Amygdala (tissue), 56 donors: ENCODE measurements at regions not wholly inside any gene's neighbourhood (a gene's known extent, or its start where the extent isn't known, plus 50 kb on each side); places are given as distances from the start of the nearest gene placed in this dataset.

Experiments used
- DNase-seq, 56 donors: peaks; one replicate each; lab custom pipeline; 2025; lab: John Stamatoyannopoulos, UW

DNA sequence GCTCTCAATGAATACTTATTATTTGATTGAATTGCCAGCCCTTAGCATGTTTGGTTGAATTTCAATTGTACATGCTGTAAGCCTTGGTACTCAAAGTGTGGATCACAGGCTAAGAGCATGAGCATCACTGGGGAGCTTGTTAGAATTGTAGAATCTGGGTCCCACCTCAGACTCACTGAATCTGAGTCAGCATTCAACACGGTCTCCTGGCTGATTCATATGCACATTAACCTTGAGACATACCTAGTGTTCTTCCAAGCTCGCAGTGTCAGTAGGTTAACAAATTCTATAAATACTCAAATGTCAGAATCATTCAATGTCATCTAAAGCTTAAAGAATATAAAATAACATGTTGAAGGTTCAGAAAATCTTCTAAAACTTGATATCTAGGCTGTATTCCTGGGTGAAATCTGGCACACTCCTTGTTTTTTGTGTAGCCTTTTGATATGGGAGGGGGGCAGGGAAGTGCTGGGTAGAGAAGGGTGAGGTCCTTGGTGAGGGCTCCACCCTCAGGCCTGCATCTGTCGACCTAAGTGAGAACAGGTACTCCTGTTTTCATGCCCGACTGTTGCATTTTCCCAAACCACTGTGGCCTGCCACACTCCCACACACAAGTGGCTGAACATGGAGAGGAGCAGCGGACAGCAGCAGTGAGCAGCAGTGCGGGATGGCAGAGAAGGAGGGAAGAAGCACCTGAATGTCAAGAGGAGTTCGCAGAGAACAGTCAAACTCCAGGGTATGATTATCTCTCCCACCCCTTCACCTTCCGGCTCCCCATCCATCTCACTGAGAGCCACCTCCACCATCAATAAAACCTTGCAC lies 529.6 kb upstream of the IGFBP7 start:
- DNase-seq = no peak

DNA sequence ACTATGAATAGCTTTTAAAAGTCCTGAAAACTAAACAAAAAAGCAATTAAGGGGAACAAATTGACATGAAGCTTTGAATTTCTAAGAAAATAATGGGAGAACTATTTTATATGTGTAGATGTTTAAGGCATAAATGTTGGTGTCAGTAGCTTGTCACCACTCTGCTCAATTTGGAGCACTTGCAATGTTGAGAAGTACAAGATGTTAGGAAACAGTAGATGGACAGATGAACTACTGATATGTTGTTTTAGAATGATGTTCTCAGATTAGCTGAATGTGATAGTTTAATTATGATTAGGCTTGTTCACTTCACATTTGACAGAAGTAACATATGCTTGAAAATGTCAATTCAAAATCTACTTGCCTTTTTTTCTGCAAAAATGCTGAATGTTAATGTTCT lies 525.7 kb upstream of the IGFBP7 start:
- DNase-seq = peak in 1 of 56 donors; percentile 2

GRCh38 chr4:57633212-57633859 lies 523.2 kb upstream of the IGFBP7 start:
- DNase-seq = no peak

DNA sequence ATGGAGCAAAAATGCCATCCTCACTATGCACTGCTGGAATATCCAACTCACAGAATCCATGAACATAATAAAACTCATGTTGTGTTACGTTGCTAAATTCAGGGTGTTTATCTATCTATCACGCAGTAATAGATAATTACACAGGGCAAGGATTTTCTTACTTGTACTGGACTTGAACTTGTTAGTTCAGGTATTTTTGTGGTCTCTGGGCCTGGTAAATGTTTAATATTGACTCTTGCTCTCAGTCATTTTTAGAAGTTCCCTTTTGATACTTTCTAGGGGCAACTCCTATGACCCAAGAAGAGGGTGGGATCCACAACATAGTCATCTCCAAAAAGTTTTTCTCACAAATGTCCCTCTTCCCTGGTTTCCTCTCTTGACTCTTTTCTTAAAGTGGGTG lies 522.4 kb upstream of the IGFBP7 start:
- no peak for DNase-seq

DNA sequence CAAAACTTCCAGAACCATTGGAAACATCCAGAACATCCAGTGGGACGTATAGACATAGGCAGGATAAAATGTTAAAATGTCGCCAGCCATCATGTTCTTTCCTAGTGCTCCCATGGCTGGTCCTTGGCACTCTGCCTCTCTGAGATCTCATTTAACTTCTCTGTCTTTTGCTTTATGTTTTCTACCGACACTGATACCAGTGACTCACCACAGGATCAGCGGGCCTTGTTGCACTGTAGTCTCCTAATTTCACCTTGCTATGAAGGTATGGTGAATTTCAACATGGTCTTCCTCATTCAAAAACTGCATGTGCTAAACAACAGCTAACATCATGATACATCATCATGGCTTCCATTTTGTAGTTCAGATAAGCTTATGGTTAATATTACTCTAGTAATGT lies 521.0 kb upstream of the IGFBP7 start:
- DNase-seq = no peak

- DNase-seq = no peak
Observed at GRCh38 chr4:57628004-57628403, 517.8 kb upstream of the IGFBP7 start.

- DNase-seq = no peak
Observed at GRCh38 chr4:57614257-57614932, 504.2 kb upstream of the IGFBP7 start.

GRCh38 chr4:57612279-57612678 lies 502.1 kb upstream of the IGFBP7 start:
- DNase-seq = no peak

DNA sequence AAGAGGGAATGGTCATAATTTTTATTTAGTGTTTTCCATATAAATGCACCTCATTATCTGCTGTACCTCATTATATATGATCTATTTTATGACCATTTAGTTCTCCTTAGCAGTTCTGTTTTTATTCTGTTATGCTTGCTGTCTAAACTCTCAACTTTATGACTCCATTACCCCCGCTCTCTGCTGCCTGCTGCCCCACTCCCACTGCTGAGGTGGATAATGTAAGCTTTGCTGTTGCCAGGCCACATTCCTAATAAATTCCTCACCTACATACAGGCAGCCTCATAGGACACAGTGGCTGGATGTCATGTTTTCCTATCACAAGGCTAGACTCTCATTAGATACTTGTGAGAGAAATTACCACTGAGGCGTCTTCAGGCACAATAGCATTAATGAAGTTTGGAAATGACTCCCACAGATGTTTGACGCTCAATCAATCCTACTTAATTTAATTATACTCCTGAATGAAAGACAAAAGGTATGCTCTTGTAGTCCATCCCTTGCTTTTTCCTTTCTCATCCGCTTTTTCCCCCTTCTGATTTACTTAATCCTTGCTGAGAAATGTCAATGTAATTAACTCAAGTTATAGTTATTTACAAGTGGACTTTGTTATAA lies 497.5 kb upstream of the IGFBP7 start:
- no peak for DNase-seq

DNA sequence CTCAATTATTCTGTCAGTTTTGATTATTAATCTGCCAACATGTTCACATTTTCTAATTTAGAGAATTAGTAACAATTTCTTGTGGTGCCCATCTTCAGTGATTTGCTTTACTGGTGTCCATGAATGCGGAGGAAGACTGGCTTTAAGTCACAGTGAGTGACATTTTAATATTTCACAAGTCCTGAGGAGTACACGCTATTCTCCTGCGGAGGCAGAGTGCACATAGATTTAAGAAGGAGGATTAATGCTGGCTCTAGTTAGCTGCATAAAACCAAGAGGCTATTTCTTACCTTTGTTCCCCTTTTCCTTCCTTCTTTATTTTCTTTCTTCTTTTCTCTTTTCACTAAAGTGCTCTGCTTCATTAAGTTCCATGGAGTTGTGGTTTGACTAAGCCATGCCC lies 495.2 kb upstream of the IGFBP7 start:
- DNase-seq = no peak

DNA sequence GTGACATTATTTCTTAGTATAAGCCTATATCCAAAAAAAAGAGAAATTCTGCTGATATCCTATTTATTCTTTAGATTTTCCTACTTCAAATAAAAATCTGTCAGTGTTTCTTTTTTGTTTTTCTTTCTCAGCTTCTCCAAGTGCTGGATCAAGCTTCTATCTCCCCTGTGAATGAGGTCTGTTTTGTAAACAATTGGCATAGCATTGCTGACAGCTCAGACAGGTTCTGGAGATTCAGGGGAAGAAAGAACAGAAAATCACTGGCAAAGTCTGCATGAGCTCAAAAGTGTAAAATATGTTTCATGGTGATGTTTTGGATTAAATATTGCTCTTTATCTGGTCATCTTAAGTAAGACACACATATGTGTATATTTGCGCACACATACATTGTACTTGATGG lies 492.0 kb upstream of the IGFBP7 start:
- DNase-seq = no peak

DNA sequence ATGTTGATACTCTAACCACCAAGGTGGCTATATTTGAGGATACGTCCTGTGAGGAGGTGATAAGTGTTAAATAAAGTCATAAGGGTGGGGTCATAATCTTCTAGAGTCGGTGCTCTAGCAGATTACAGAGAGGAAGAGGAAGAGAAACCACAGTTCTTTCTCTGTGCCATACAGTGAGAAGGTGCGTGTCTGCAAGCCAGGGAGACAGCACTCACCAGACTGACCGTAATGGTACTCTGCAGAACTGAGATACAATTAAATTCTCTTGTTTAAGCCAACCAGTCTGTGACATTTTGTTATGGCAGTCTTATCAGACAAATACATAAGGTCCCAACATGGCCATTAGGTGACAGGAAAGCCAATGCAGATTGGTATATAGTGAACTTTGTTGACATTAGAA lies 480.9 kb upstream of the IGFBP7 start:
- no peak for DNase-seq

GRCh38 chr4:57588557-57588956 lies 478.4 kb upstream of the IGFBP7 start:
- no peak for DNase-seq

GRCh38 chr4:57580710-57581599 lies 470.8 kb upstream of the IGFBP7 start:
- DNase-seq = no peak

DNA sequence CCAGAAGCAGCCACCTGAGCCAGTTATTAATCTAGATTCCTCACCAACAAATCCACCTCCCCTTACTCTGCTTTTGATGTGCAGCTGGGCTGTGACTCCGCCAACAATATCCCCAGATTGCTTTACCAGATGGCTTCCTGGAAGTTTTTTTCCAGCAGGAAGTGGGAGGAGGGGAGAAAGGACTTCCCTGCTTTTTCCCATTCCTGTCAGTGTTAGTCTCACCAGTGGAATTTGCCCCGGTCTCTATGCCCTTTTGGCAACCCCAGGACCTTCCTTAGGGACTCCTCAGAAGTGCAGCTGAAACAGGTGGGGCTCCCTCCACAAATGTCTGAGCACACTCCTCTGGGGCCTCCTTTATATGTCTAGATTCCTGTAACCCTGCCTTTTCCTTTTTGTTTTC lies 465.2 kb upstream of the IGFBP7 start:
- no peak for DNase-seq

GRCh38 chr4:57554556-57555092 lies 444.4 kb upstream of the IGFBP7 start:
- no peak for DNase-seq

DNA sequence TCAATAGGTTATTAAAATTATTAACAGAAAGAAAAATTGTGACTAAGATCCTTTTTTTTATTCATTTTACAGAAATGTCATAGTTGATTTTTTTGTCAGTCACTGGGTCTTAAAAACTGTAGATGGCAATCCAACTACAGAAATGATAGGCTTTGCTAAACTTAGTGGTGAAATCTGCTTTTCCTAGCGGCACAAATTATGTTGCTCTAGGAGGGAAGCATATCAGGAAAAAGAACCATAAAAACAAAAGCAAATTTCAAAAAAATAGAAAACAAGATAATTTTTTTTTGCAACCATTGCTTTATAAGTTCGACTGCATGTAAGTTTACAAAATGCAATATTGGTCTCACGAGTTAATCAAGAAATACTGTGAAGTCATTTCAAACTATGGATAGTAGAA lies 443.5 kb upstream of the IGFBP7 start:
- no peak for DNase-seq

DNA sequence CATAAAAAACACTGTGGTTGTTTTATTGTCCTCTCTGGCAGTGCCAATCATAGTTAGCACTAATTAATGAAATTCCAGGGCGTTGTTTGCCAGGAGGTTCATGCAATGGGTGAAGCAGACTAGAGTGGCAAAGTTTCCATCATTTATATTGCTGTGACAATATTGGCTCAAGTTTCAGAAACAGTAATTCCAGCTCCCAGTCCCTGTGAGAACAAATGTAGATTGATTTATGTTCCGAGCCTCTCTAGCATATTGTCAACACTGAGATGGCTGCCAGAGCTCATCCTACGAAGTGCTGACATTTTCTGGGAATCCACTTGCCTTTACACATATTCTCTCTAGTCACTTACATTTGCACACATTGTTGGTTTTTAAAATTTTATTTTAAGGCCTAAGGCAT lies 440.0 kb upstream of the IGFBP7 start:
- DNase-seq = no peak

- no peak for DNase-seq
Observed at GRCh38 chr4:57548856-57549255, 438.7 kb upstream of the IGFBP7 start.
